Liver (tissue), 8 donors: ENCODE measurements at regions not wholly inside any gene's neighbourhood (a gene's known extent, or its start where the extent isn't known, plus 50 kb on each side); places are given as distances from the start of the nearest gene placed in this dataset.

ENCODE experiments used
- DNase-seq: peaks from one replicate; pipeline ENCODE4 v3.0.0-alpha.2; 2017; ENCODE audit warnings: low spot score
- H3K27ac ChIP-seq, 2 donors: one replicate each; pipeline ENCODE4 v1.7.0; 2013; ENCODE audit warnings: inconsistent platforms in 2 of 2, low read length in 2 of 2, control low read depth in 1 of 2, low read depth in 1 of 2, mild to moderate bottlenecking in 1 of 2
- H3K27me3 ChIP-seq, 4 donors: one replicate each; pipeline versions ENCODE4 v1.6.1 to v1.7.0; 2013; ENCODE audit warnings: low read length in 3 of 4, inconsistent platforms in 1 of 4, mild to moderate bottlenecking in 1 of 4, moderate library complexity in 1 of 4; ENCODE audit not compliant: control insufficient read depth in 4 of 4, insufficient read depth in 4 of 4
- H3K36me3 ChIP-seq, 4 donors: one replicate each; pipeline versions ENCODE4 v1.6.1 to v1.7.0; 2013; ENCODE audit warnings: low read length in 3 of 4, mild to moderate bottlenecking in 3 of 4, low read depth in 1 of 4, moderate library complexity in 1 of 4; ENCODE audit not compliant: control insufficient read depth in 4 of 4, insufficient read depth in 3 of 4
- H3K4me1 ChIP-seq, 4 donors: one replicate each; pipeline versions ENCODE4 v1.6.1 to v1.7.0; 2013; ENCODE audit warnings: low read length in 3 of 4, mild to moderate bottlenecking in 3 of 4, moderate library complexity in 1 of 4; ENCODE audit not compliant: control insufficient read depth in 4 of 4, insufficient read depth in 4 of 4
- H3K4me3 ChIP-seq, 3 donors: one replicate each; pipeline versions ENCODE4 v1.6.1 to v1.7.0; 2013; ENCODE audit warnings: low read length in 3 of 3, control low read depth in 1 of 3, low read depth in 1 of 3, mild to moderate bottlenecking in 1 of 3
- H3K9ac ChIP-seq, 2 donors: one replicate each; pipeline ENCODE4 v1.7.0; 2013; ENCODE audit warnings: low read length in 2 of 2, mild to moderate bottlenecking in 2 of 2, moderate library complexity in 2 of 2, control low read depth in 1 of 2, low read depth in 1 of 2
- H3K9me3 ChIP-seq, 4 donors: one replicate each; pipeline versions ENCODE4 v1.6.1 to v1.7.0; 2013; ENCODE audit warnings: low read length in 3 of 4; ENCODE audit not compliant: control insufficient read depth in 4 of 4
- EGR1 ChIP-seq, 2 donors: IDR thresholded peaks; 2 replicates each; pipeline ENCODE4 v1.6.1; 2016 to 2018; ENCODE audit warnings: antibody characterized with exemption in 2 of 2, low read depth in 2 of 2
- FOXA1 ChIP-seq: IDR thresholded peaks from 2 replicates; pipeline ENCODE4 v1.6.1; 2016; ENCODE audit warnings: antibody characterized with exemption
- FOXA2 ChIP-seq: IDR thresholded peaks from 2 replicates; pipeline ENCODE4 v1.6.1; 2016; ENCODE audit warnings: antibody characterized with exemption
- HNF4A ChIP-seq, 2 donors: conservative IDR thresholded peaks; 2 replicates each; pipeline ENCODE4 v1.6.1; 2016; ENCODE audit warnings: antibody characterized with exemption in 2 of 2, mild to moderate bottlenecking in 2 of 2
- HNF4G ChIP-seq: IDR thresholded peaks from 2 replicates; pipeline ENCODE4 v1.6.1; 2016; ENCODE audit warnings: antibody characterized with exemption
- JUND ChIP-seq, 2 donors: IDR thresholded peaks; 2 replicates each; pipeline ENCODE4 v1.6.1; 2016; ENCODE audit warnings: antibody characterized with exemption in 2 of 2
- NR2F2 ChIP-seq: IDR thresholded peaks from 2 replicates; pipeline ENCODE4 v1.6.1; 2016; ENCODE audit warnings: antibody characterized with exemption
- RAD21 ChIP-seq, 2 donors: IDR thresholded peaks; 2 replicates each; pipeline ENCODE4 v1.6.1; 2016; ENCODE audit warnings: antibody characterized with exemption in 2 of 2, mild to moderate bottlenecking in 2 of 2
- RXRA ChIP-seq, 2 donors: IDR thresholded peaks; 2 replicates each; pipeline ENCODE4 v1.6.1; 2017 to 2018; ENCODE audit warnings: antibody characterized with exemption in 2 of 2, mild to moderate bottlenecking in 1 of 2
- SP1 ChIP-seq: IDR thresholded peaks from 2 replicates; pipeline ENCODE4 v1.6.1; 2018; ENCODE audit warnings: antibody characterized with exemption, mild to moderate bottlenecking
- TAF1 ChIP-seq: conservative IDR thresholded peaks from 2 replicates; pipeline ENCODE4 v1.6.1; 2016; ENCODE audit warnings: antibody characterized with exemption, mild to moderate bottlenecking
- YY1 ChIP-seq: IDR thresholded peaks from 2 replicates; pipeline ENCODE4 v1.6.1; 2016; ENCODE audit warnings: antibody characterized with exemption, mild to moderate bottlenecking
- WGBS: extraction: QIAGEN DNeasy Blood & Tissue Kit; methylation state at CpG from one replicate; pipeline ENCODE4 v1.1.7; 2013; 5-methylcytosine and 5-hydroxymethylcytosine counted together
- TF ChIP-seq, protein P1 (sequence below): fragments of 150-350 bp; IDR thresholded peaks from 2 replicates; pipeline ENCODE4 v1.5.1; 2017; ENCODE audit warnings: improper control_type of control experiment, low read depth, low read length; ENCODE audit not compliant: missing input control
- TF ChIP-seq, protein P2 (sequence below): IDR thresholded peaks from 2 replicates; pipeline ENCODE4 v1.6.1; 2016; ENCODE audit warnings: antibody characterized with exemption, mild to moderate bottlenecking
- TF ChIP-seq, protein P3 (sequence below): IDR thresholded peaks from 2 replicates; pipeline ENCODE4 v1.6.1; 2016; ENCODE audit warnings: antibody characterized with exemption
- TF ChIP-seq, protein P4 (sequence below): IDR thresholded peaks from 2 replicates; pipeline ENCODE4 v1.6.1; 2016; ENCODE audit warnings: antibody characterized with exemption
- TF ChIP-seq, protein P5 (sequence below): IDR thresholded peaks from 2 replicates; pipeline ENCODE4 v1.6.1; 2016; ENCODE audit warnings: antibody characterized with exemption
- donor health status: healthy.
- donor health status: healthy.
- donor health status: healthy.
- donor health status: healthy.
- donor health status: healthy.

DNA sequence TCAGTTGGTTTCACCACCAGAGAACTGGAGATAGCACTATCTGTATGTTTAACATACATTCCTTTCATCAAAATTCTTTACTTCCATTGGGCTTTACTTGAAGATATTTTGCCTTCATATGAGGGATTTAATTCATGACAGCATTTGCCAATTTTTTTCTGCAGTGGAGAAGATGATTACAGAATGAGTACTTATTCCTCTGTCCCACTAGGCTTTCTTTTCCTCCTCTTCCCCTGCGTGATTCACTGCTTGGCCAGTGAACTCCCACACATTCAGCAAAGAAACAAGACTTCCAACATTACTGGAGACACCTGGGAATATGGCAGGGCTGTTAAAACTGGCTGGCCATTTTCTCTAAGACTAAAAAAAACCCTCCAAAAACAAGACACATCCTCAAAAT lies 425.8 kb upstream of the KCNH7 start:
- H3K27me3 ChIP-seq: no peaks in the 10 kb centered on the region
- no peaks in the 10 kb centered on the region for H3K9me3 ChIP-seq
- no peaks in the 10 kb centered on the region for H3K4me1 ChIP-seq
- no peak overlapping the region for H3K27ac ChIP-seq
- DNase-seq: no peak
- H3K9ac ChIP-seq: no peak overlapping the region
- no peak for TF ChIP-seq JUND (IDR thresholded peaks at IDR 0.05)
- TF ChIP-seq EGR1 (IDR thresholded peaks at IDR 0.05; ENCODE audit: low read depth in 2 of 2): no peak
- TF ChIP-seq TAF1: no peak
- TF ChIP-seq FOXA1: no peak
- TF ChIP-seq RXRA (IDR thresholded peaks at IDR 0.05): no peak
- TF ChIP-seq, protein P1, sequence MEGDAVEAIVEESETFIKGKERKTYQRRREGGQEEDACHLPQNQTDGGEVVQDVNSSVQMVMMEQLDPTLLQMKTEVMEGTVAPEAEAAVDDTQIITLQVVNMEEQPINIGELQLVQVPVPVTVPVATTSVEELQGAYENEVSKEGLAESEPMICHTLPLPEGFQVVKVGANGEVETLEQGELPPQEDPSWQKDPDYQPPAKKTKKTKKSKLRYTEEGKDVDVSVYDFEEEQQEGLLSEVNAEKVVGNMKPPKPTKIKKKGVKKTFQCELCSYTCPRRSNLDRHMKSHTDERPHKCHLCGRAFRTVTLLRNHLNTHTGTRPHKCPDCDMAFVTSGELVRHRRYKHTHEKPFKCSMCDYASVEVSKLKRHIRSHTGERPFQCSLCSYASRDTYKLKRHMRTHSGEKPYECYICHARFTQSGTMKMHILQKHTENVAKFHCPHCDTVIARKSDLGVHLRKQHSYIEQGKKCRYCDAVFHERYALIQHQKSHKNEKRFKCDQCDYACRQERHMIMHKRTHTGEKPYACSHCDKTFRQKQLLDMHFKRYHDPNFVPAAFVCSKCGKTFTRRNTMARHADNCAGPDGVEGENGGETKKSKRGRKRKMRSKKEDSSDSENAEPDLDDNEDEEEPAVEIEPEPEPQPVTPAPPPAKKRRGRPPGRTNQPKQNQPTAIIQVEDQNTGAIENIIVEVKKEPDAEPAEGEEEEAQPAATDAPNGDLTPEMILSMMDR: no peak
- TF ChIP-seq, protein P2, sequence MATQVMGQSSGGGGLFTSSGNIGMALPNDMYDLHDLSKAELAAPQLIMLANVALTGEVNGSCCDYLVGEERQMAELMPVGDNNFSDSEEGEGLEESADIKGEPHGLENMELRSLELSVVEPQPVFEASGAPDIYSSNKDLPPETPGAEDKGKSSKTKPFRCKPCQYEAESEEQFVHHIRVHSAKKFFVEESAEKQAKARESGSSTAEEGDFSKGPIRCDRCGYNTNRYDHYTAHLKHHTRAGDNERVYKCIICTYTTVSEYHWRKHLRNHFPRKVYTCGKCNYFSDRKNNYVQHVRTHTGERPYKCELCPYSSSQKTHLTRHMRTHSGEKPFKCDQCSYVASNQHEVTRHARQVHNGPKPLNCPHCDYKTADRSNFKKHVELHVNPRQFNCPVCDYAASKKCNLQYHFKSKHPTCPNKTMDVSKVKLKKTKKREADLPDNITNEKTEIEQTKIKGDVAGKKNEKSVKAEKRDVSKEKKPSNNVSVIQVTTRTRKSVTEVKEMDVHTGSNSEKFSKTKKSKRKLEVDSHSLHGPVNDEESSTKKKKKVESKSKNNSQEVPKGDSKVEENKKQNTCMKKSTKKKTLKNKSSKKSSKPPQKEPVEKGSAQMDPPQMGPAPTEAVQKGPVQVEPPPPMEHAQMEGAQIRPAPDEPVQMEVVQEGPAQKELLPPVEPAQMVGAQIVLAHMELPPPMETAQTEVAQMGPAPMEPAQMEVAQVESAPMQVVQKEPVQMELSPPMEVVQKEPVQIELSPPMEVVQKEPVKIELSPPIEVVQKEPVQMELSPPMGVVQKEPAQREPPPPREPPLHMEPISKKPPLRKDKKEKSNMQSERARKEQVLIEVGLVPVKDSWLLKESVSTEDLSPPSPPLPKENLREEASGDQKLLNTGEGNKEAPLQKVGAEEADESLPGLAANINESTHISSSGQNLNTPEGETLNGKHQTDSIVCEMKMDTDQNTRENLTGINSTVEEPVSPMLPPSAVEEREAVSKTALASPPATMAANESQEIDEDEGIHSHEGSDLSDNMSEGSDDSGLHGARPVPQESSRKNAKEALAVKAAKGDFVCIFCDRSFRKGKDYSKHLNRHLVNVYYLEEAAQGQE: no peak
- TF ChIP-seq, protein P3, sequence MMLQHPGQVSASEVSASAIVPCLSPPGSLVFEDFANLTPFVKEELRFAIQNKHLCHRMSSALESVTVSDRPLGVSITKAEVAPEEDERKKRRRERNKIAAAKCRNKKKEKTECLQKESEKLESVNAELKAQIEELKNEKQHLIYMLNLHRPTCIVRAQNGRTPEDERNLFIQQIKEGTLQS: no peak
- TF ChIP-seq, protein P4, sequence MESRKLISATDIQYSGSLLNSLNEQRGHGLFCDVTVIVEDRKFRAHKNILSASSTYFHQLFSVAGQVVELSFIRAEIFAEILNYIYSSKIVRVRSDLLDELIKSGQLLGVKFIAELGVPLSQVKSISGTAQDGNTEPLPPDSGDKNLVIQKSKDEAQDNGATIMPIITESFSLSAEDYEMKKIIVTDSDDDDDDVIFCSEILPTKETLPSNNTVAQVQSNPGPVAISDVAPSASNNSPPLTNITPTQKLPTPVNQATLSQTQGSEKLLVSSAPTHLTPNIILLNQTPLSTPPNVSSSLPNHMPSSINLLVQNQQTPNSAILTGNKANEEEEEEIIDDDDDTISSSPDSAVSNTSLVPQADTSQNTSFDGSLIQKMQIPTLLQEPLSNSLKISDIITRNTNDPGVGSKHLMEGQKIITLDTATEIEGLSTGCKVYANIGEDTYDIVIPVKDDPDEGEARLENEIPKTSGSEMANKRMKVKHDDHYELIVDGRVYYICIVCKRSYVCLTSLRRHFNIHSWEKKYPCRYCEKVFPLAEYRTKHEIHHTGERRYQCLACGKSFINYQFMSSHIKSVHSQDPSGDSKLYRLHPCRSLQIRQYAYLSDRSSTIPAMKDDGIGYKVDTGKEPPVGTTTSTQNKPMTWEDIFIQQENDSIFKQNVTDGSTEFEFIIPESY: no peak
- no peak for TF ChIP-seq RAD21 (IDR thresholded peaks at IDR 0.05)
- TF ChIP-seq FOXA2: no peak
- no peak for TF ChIP-seq HNF4A (conservative IDR thresholded peaks at IDR 0.05)
- TF ChIP-seq NR2F2: no peak
- TF ChIP-seq, protein P5, sequence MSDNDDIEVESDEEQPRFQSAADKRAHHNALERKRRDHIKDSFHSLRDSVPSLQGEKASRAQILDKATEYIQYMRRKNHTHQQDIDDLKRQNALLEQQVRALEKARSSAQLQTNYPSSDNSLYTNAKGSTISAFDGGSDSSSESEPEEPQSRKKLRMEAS: no peak
- no peak overlapping the region for H3K4me3 ChIP-seq
- H3K36me3 ChIP-seq: no peaks in the 10 kb centered on the region
- WGBS: 33% methylated on average over 1 of the region's 1 CpG

DNA sequence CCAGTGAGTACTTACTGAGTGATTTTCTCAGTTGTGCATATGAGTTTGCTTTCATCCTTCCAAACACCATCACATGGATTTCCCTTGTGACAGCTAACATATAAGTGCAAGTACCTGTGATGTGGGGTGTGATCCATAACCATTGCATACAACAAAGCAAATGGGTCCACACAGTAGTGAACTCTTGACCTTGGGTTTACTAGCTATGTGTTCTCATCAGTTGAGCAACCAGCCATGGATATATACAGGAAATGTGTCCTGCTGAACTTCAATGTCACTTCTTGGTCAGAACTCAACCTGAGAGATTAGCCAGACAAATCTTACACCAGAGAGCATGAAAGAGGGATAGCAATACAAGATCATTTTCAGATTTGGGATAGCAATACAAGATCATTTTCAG lies 420.9 kb upstream of the KCNH7 start:
- no peaks in the 10 kb centered on the region for H3K27me3 ChIP-seq
- no peaks in the 10 kb centered on the region for H3K36me3 ChIP-seq
- DNase-seq: no peak
- no peak overlapping the region for H3K27ac ChIP-seq
- no peak overlapping the region for H3K9ac ChIP-seq
- H3K9me3 ChIP-seq: no peaks in the 10 kb centered on the region
- no peak overlapping the region for H3K4me3 ChIP-seq
- TF ChIP-seq YY1 (no peak), HNF4A (conservative IDR thresholded peaks at IDR 0.05) (no peak), FOXA1 (no peak), EGR1 (IDR thresholded peaks at IDR 0.05; ENCODE audit: low read depth in 2 of 2) (no peak), HNF4G (no peak), SP1 (no peak), RAD21 (IDR thresholded peaks at IDR 0.05) (no peak), FOXA2 (no peak), RXRA (IDR thresholded peaks at IDR 0.05) (no peak)
- TF ChIP-seq, protein P5: no peak
- TF ChIP-seq, protein P4: no peak
- H3K4me1 ChIP-seq: no peaks in the 10 kb centered on the region
